ENCODE measurements at regions not wholly inside any gene's neighbourhood (a gene's known extent, or its start where the extent isn't known, plus 50 kb on each side); places are given as distances from the start of the nearest gene placed in this dataset.

- Histone ChIP-seq H3K27ac (no peak overlapping the region), H3K4me1 (no peaks in the 10 kb centered on the region), H3K36me3 (no peaks in the 10 kb centered on the region), H3K4me3 (no peak overlapping the region), H3K27me3 (ENCODE audit: low read depth) (peaks cover 4% of the 10 kb centered on the region), H3K9me3 (no peaks in the 10 kb centered on the region)
- intact Hi-C loops (cut with DNase I) = no loop called here
- no peak for DNase-seq
- no peak for ATAC-seq
- TF ChIP-seq CTCF (IDR thresholded peaks at IDR 0.05) = no peak
These were observed 102.8 kb upstream of the RAB12 start for GRCh38 chr18:8506251-8507049.

- intact Hi-C loops (cut with DNase I) = no loop called here
- no peak for ATAC-seq
- peak; percentile 14 for TF ChIP-seq CTCF (IDR thresholded peaks at IDR 0.05)
- H3K27me3 ChIP-seq (ENCODE audit: low read depth) = peaks cover 3% of the 10 kb centered on the region
- no peak overlapping the region for H3K27ac ChIP-seq
- no peaks in the 10 kb centered on the region for H3K4me1 ChIP-seq
- H3K9me3 ChIP-seq = no peaks in the 10 kb centered on the region
- H3K4me3 ChIP-seq = no peak overlapping the region
- H3K36me3 ChIP-seq = no peaks in the 10 kb centered on the region
- DNase-seq = no peak
These were observed 101.9 kb upstream of the RAB12 start for GRCh38 chr18:8507361-8507760.

- ATAC-seq (no peak), DNase-seq (no peak)
- Histone ChIP-seq H3K36me3 (no peaks in the 10 kb centered on the region), H3K27me3 (ENCODE audit: low read depth) (no peaks in the 10 kb centered on the region), H3K9me3 (no peaks in the 10 kb centered on the region), H3K4me1 (no peaks in the 10 kb centered on the region), H3K27ac (no peak overlapping the region), H3K4me3 (no peak overlapping the region)
- intact Hi-C loops (cut with DNase I) = no loop called here
- no peak for TF ChIP-seq CTCF (IDR thresholded peaks at IDR 0.05)
These were observed 101.1 kb upstream of the RAB12 start for GRCh38 chr18:8507915-8508705.

GRCh38 chr18:8513249-8513648 lies 96.0 kb upstream of the RAB12 start:
- ATAC-seq = no peak
- no peaks in the 10 kb centered on the region for H3K27me3 ChIP-seq (ENCODE audit: low read depth)
- no peak for DNase-seq
- H3K36me3 ChIP-seq = no peaks in the 10 kb centered on the region
- intact Hi-C loops (cut with DNase I) = no loop called here
- TF ChIP-seq CTCF (IDR thresholded peaks at IDR 0.05) = no peak
- no peak overlapping the region for H3K27ac ChIP-seq
- H3K4me3 ChIP-seq = no peak overlapping the region
- no peaks in the 10 kb centered on the region for H3K4me1 ChIP-seq
- no peaks in the 10 kb centered on the region for H3K9me3 ChIP-seq

- H3K27me3 ChIP-seq (ENCODE audit: low read depth) = no peaks in the 10 kb centered on the region
- H3K4me3 ChIP-seq = no peak overlapping the region
- H3K9me3 ChIP-seq = no peaks in the 10 kb centered on the region
- H3K4me1 ChIP-seq = no peaks in the 10 kb centered on the region
- no peak for TF ChIP-seq CTCF (IDR thresholded peaks at IDR 0.05)
- ATAC-seq = no peak
- intact Hi-C loops (cut with DNase I) = no loop called here
- no peaks in the 10 kb centered on the region for H3K36me3 ChIP-seq
- DNase-seq = no peak
- H3K27ac ChIP-seq = no peak overlapping the region
These were observed 94.8 kb upstream of the RAB12 start for GRCh38 chr18:8514409-8514808.

Measured in lower lobe of right lung (tissue), 2 donors.